ENCODE measurements at regions not wholly inside any gene's neighbourhood (a gene's known extent, or its start where the extent isn't known, plus 50 kb on each side); places are given as distances from the start of the nearest gene placed in this dataset.

GRCh38 chr14:104385111-104385510 is 194.5 kb upstream of the C14orf180 start:
- peaks cover 6 to 15% of the 10 kb centered on the region in 2 donors for H3K27me3 ChIP-seq (ENCODE audit: control insufficient read depth in 1 of 2, insufficient read depth in 2 of 2, low read length in 2 of 2)
- H3K4me1 ChIP-seq (ENCODE audit: control insufficient read depth in 1 of 2, insufficient read depth in 2 of 2, low read length in 2 of 2) = no peaks in the 10 kb centered on the region
- no peak overlapping the region for H3K27ac ChIP-seq (ENCODE audit: low read depth, low read length)
- no peak overlapping the region for H3K4me3 ChIP-seq (ENCODE audit: low read depth in 1 of 2, low read length in 2 of 2)
- peaks cover 0 to 7% of the 10 kb centered on the region in 2 donors for H3K9me3 ChIP-seq (ENCODE audit: control insufficient read depth in 1 of 2, low read length in 2 of 2)
- H3K36me3 ChIP-seq (ENCODE audit: control insufficient read depth in 1 of 2, insufficient read depth in 2 of 2, low read length in 2 of 2) = no peaks in the 10 kb centered on the region
- H3K9ac ChIP-seq (ENCODE audit: low read depth in 1 of 2, low read length in 2 of 2) = no peak overlapping the region

- Histone ChIP-seq H3K9ac (ENCODE audit: low read depth in 1 of 2, low read length in 2 of 2) (no peak overlapping the region), H3K4me1 (ENCODE audit: control insufficient read depth in 1 of 2, insufficient read depth in 2 of 2, low read length in 2 of 2) (no peaks in the 10 kb centered on the region), H3K4me3 (ENCODE audit: low read depth in 1 of 2, low read length in 2 of 2) (no peak overlapping the region), H3K9me3 (ENCODE audit: control insufficient read depth in 1 of 2, low read length in 2 of 2) (peaks cover 0 to 7% of the 10 kb centered on the region in 2 donors), H3K27me3 (ENCODE audit: control insufficient read depth in 1 of 2, insufficient read depth in 2 of 2, low read length in 2 of 2) (peaks cover 6 to 12% of the 10 kb centered on the region in 2 donors), H3K27ac (ENCODE audit: low read depth, low read length) (no peak overlapping the region), H3K36me3 (ENCODE audit: control insufficient read depth in 1 of 2, insufficient read depth in 2 of 2, low read length in 2 of 2) (no peaks in the 10 kb centered on the region)
Observed at GRCh38 chr14:104385531-104386101, 193.9 kb upstream of the C14orf180 start.

GRCh38 chr14:104386151-104386841 is 193.3 kb upstream of the C14orf180 start:
- Histone ChIP-seq H3K27ac (ENCODE audit: low read depth, low read length) (no peak overlapping the region), H3K9ac (ENCODE audit: low read depth in 1 of 2, low read length in 2 of 2) (no peak overlapping the region), H3K36me3 (ENCODE audit: control insufficient read depth in 1 of 2, insufficient read depth in 2 of 2, low read length in 2 of 2) (no peaks in the 10 kb centered on the region), H3K4me1 (ENCODE audit: control insufficient read depth in 1 of 2, insufficient read depth in 2 of 2, low read length in 2 of 2) (no peaks in the 10 kb centered on the region), H3K27me3 (ENCODE audit: control insufficient read depth in 1 of 2, insufficient read depth in 2 of 2, low read length in 2 of 2) (peaks cover 6 to 8% of the 10 kb centered on the region in 2 donors), H3K9me3 (ENCODE audit: control insufficient read depth in 1 of 2, low read length in 2 of 2) (peaks cover 0 to 1% of the 10 kb centered on the region in 2 donors), H3K4me3 (ENCODE audit: low read depth in 1 of 2, low read length in 2 of 2) (no peak overlapping the region)

- Histone ChIP-seq H3K9me3 (ENCODE audit: control insufficient read depth in 1 of 2, low read length in 2 of 2) (no peaks in the 10 kb centered on the region), H3K27ac (ENCODE audit: low read depth, low read length) (no peak overlapping the region), H3K27me3 (ENCODE audit: control insufficient read depth in 1 of 2, insufficient read depth in 2 of 2, low read length in 2 of 2) (peaks cover 6 to 8% of the 10 kb centered on the region in 2 donors), H3K9ac (ENCODE audit: low read depth in 1 of 2, low read length in 2 of 2) (no peak overlapping the region), H3K36me3 (ENCODE audit: control insufficient read depth in 1 of 2, insufficient read depth in 2 of 2, low read length in 2 of 2) (no peaks in the 10 kb centered on the region), H3K4me3 (ENCODE audit: low read depth in 1 of 2, low read length in 2 of 2) (no peak overlapping the region), H3K4me1 (ENCODE audit: control insufficient read depth in 1 of 2, insufficient read depth in 2 of 2, low read length in 2 of 2) (no peaks in the 10 kb centered on the region)
Observed at GRCh38 chr14:104387022-104388010, 192.2 kb upstream of the C14orf180 start.

- H3K27ac ChIP-seq (ENCODE audit: low read depth, low read length) = no peak overlapping the region
- H3K9me3 ChIP-seq (ENCODE audit: control insufficient read depth in 1 of 2, low read length in 2 of 2) = no peaks in the 10 kb centered on the region
- no peaks in the 10 kb centered on the region for H3K4me1 ChIP-seq (ENCODE audit: control insufficient read depth in 1 of 2, insufficient read depth in 2 of 2, low read length in 2 of 2)
- H3K27me3 ChIP-seq (ENCODE audit: control insufficient read depth in 1 of 2, insufficient read depth in 2 of 2, low read length in 2 of 2) = peaks cover 6 to 8% of the 10 kb centered on the region in 2 donors
- H3K4me3 ChIP-seq (ENCODE audit: low read depth in 1 of 2, low read length in 2 of 2) = no peak overlapping the region
- no peaks in the 10 kb centered on the region for H3K36me3 ChIP-seq (ENCODE audit: control insufficient read depth in 1 of 2, insufficient read depth in 2 of 2, low read length in 2 of 2)
- H3K9ac ChIP-seq (ENCODE audit: low read depth in 1 of 2, low read length in 2 of 2) = no peak overlapping the region
Observed at GRCh38 chr14:104388011-104388521, 191.5 kb upstream of the C14orf180 start.

GRCh38 chr14:104388541-104389325 is 190.8 kb upstream of the C14orf180 start:
- Histone ChIP-seq H3K9ac (ENCODE audit: low read depth in 1 of 2, low read length in 2 of 2) (no peak overlapping the region), H3K9me3 (ENCODE audit: control insufficient read depth in 1 of 2, low read length in 2 of 2) (no peaks in the 10 kb centered on the region), H3K27ac (ENCODE audit: low read depth, low read length) (no peak overlapping the region), H3K27me3 (ENCODE audit: control insufficient read depth in 1 of 2, insufficient read depth in 2 of 2, low read length in 2 of 2) (peaks cover 6 to 8% of the 10 kb centered on the region in 2 donors), H3K4me1 (ENCODE audit: control insufficient read depth in 1 of 2, insufficient read depth in 2 of 2, low read length in 2 of 2) (no peaks in the 10 kb centered on the region), H3K36me3 (ENCODE audit: control insufficient read depth in 1 of 2, insufficient read depth in 2 of 2, low read length in 2 of 2) (no peaks in the 10 kb centered on the region), H3K4me3 (ENCODE audit: low read depth in 1 of 2, low read length in 2 of 2) (no peak overlapping the region)

- no peaks in the 10 kb centered on the region for H3K9me3 ChIP-seq (ENCODE audit: control insufficient read depth in 1 of 2, low read length in 2 of 2)
- H3K36me3 ChIP-seq (ENCODE audit: control insufficient read depth in 1 of 2, insufficient read depth in 2 of 2, low read length in 2 of 2) = no peaks in the 10 kb centered on the region
- no peak overlapping the region for H3K4me3 ChIP-seq (ENCODE audit: low read depth in 1 of 2, low read length in 2 of 2)
- H3K4me1 ChIP-seq (ENCODE audit: control insufficient read depth in 1 of 2, insufficient read depth in 2 of 2, low read length in 2 of 2) = no peaks in the 10 kb centered on the region
- peaks cover 0 to 1% of the 10 kb centered on the region in 2 donors for H3K27me3 ChIP-seq (ENCODE audit: control insufficient read depth in 1 of 2, insufficient read depth in 2 of 2, low read length in 2 of 2)
- H3K27ac ChIP-seq (ENCODE audit: low read depth, low read length) = no peak overlapping the region
- no peak overlapping the region for H3K9ac ChIP-seq (ENCODE audit: low read depth in 1 of 2, low read length in 2 of 2)
Observed at GRCh38 chr14:104389326-104390220, 190.0 kb upstream of the C14orf180 start.

- no peaks in the 10 kb centered on the region for H3K9me3 ChIP-seq (ENCODE audit: control insufficient read depth in 1 of 2, low read length in 2 of 2)
- H3K27ac ChIP-seq (ENCODE audit: low read depth, low read length) = no peak overlapping the region
- no peak overlapping the region for H3K4me3 ChIP-seq (ENCODE audit: low read depth in 1 of 2, low read length in 2 of 2)
- H3K36me3 ChIP-seq (ENCODE audit: control insufficient read depth in 1 of 2, insufficient read depth in 2 of 2, low read length in 2 of 2) = no peaks in the 10 kb centered on the region
- H3K27me3 ChIP-seq (ENCODE audit: control insufficient read depth in 1 of 2, insufficient read depth in 2 of 2, low read length in 2 of 2) = no peaks in the 10 kb centered on the region
- H3K9ac ChIP-seq (ENCODE audit: low read depth in 1 of 2, low read length in 2 of 2) = no peak overlapping the region
- H3K4me1 ChIP-seq (ENCODE audit: control insufficient read depth in 1 of 2, insufficient read depth in 2 of 2, low read length in 2 of 2) = no peaks in the 10 kb centered on the region
Observed at GRCh38 chr14:104390221-104390931, 189.2 kb upstream of the C14orf180 start.

Measured in duodenal mucosa (tissue), 2 donors.